H1 (cell line): ENCODE measurements at regions not wholly inside any gene's neighbourhood (a gene's known extent, or its start where the extent isn't known, plus 50 kb on each side); places are given as distances from the start of the nearest gene placed in this dataset.

Experiments used
- CTCF ChIA-PET: fragments of 300-600 bp; sonication (Branson Sonifier 250); formaldehyde crosslinking; loops from one replicate; lab custom pipeline; 2021; ENCODE audit not compliant: partially characterized antibody; lab: Charles Lee
- POLR2A ChIA-PET: fragments of 300-600 bp; sonication (Branson Sonifier 250); formaldehyde crosslinking; loops from one replicate; lab custom pipeline; 2021; ENCODE audit warnings: inconsistent platforms; ENCODE audit not compliant: partially characterized antibody; lab: Charles Lee
- DNase-seq, 2 experiments: peaks; one replicate each; pipeline versions ENCODE4 v3.0.0 to v3.0.0-alpha.2; 2010 to 2022; ENCODE audit warnings: low spot score in 2 of 2, low read depth in 1 of 2, mixed read lengths in 1 of 2
- FAIRE-seq: peaks from 2 replicates; lab custom pipeline; 2011; peaks lifted over from hg19 to GRCh38; lab: Jason Lieb, UNC
- H2AFZ ChIP-seq: 2 replicates; pipeline ENCODE4 v1.8.1; 2012; ENCODE audit warnings: low read length, inconsistent platforms
- H2AK5ac ChIP-seq: 2 replicates; pipeline ENCODE4 v1.6.1; 2013; ENCODE audit warnings: low read depth, low read length
- H2BK120ac ChIP-seq: replicated peaks from 2 replicates; pipeline ENCODE3; 2013; ENCODE audit warnings: low read depth, low read length, inconsistent platforms
- H2BK12ac ChIP-seq: 2 replicates; pipeline ENCODE4 v1.6.1; 2013; ENCODE audit warnings: low read depth, low read length
- H2BK15ac ChIP-seq: 2 replicates; pipeline ENCODE4 v1.6.1; 2013; ENCODE audit warnings: low read length
- H2BK20ac ChIP-seq: 2 replicates; pipeline ENCODE4 v1.6.1; 2013; ENCODE audit warnings: low read length
- H2BK5ac ChIP-seq: 2 replicates; pipeline ENCODE4 v1.6.1; 2013; ENCODE audit warnings: low read depth, low read length
- H3K14ac ChIP-seq: 2 replicates; pipeline ENCODE4 v1.6.1; 2013; ENCODE audit warnings: inconsistent platforms; ENCODE audit not compliant: insufficient read length
- H3K18ac ChIP-seq: 2 replicates; pipeline ENCODE4 v1.6.1; 2013; ENCODE audit warnings: low read length; ENCODE audit errors: extremely low read depth
- H3K23ac ChIP-seq: 2 replicates; pipeline ENCODE4 v1.6.1; 2013; ENCODE audit warnings: inconsistent platforms; ENCODE audit not compliant: insufficient read length
- H3K23me2 ChIP-seq: 2 replicates; pipeline ENCODE4 v1.6.1; 2013; ENCODE audit warnings: low read depth, low read length
- H3K27ac ChIP-seq: 2 replicates; pipeline ENCODE4 v1.6.1; 2011; ENCODE audit warnings: low read depth, low read length, inconsistent platforms
- H3K27me3 ChIP-seq, 4 experiments: replicated peaks in 1 of 4; 1 replicate in 1 of 4; 2 replicates in 3 of 4; pipeline versions ENCODE4 v1.6.1 to v1.8.1; 2011 to 2013; ENCODE audit warnings: low read length in 3 of 4, mild to moderate bottlenecking in 3 of 4, inconsistent platforms in 2 of 4, mixed read lengths in 2 of 4, moderate library complexity in 1 of 4; ENCODE audit not compliant: control insufficient read depth in 3 of 4, insufficient read depth in 3 of 4; ENCODE audit errors: extremely low read depth in 1 of 4
- H3K36me3 ChIP-seq, 4 experiments: 2 replicates each; pipeline versions ENCODE4 v1.6.1 to v1.8.1; 2011 to 2013; ENCODE audit warnings: mild to moderate bottlenecking in 4 of 4, low read length in 3 of 4, moderate library complexity in 2 of 4, control low read depth in 1 of 4, inconsistent platforms in 1 of 4; ENCODE audit not compliant: insufficient read depth in 4 of 4, control insufficient read depth in 2 of 4
- H3K4ac ChIP-seq: replicated peaks from 2 replicates; pipeline ENCODE3; 2013; ENCODE audit warnings: low read length, low read depth, mixed read lengths, inconsistent platforms; ENCODE audit not compliant: insufficient read length
- H3K4me1 ChIP-seq, 4 experiments: replicated peaks in 1 of 4; 1 replicate in 1 of 4; 2 replicates in 3 of 4; pipeline versions ENCODE4 v1.6.1 to v1.8.1; 2011 to 2013; ENCODE audit warnings: low read length in 3 of 4, inconsistent platforms in 2 of 4, mixed read lengths in 1 of 4; ENCODE audit not compliant: insufficient read depth in 4 of 4, control insufficient read depth in 3 of 4
- H3K4me2 ChIP-seq, 2 experiments: 2 replicates each; pipeline versions ENCODE4 v1.6.1 to v1.8.1; 2011 to 2013; ENCODE audit warnings: low read depth in 2 of 2, low read length in 2 of 2, control low read depth in 1 of 2, inconsistent platforms in 1 of 2, mild to moderate bottlenecking in 1 of 2; ENCODE audit not compliant: insufficient read depth in 1 of 2
- H3K4me3 ChIP-seq, 4 experiments: fragments of 200-600, 300-600 bp in 1 of 4; sonication (generic), shearing (Covaris generic), sonication (Bioruptor Twin) in 1 of 4; 2 replicates each; pipeline versions ENCODE4 v1.5.1 to v1.8.1; 2011 to 2016; ENCODE audit warnings: low read length in 4 of 4, low read depth in 3 of 4, control low read depth in 2 of 4, inconsistent platforms in 2 of 4, mild to moderate bottlenecking in 2 of 4, mixed read lengths in 1 of 4, moderate library complexity in 1 of 4; ENCODE audit not compliant: insufficient read depth in 2 of 4; ENCODE audit errors: extremely low read depth in 1 of 4
- H3K56ac ChIP-seq: replicated peaks from 2 replicates; pipeline ENCODE3; 2013; ENCODE audit warnings: low read depth, mild to moderate bottlenecking, mixed read lengths, low read length, inconsistent platforms; ENCODE audit not compliant: insufficient read length
- H3K79me1 ChIP-seq: 2 replicates; pipeline ENCODE4 v1.6.1; 2013; ENCODE audit warnings: low read depth, low read length, control low read depth
- H3K79me2 ChIP-seq, 2 experiments: 2 replicates each; pipeline versions ENCODE4 v1.6.1 to v1.8.1; 2012 to 2013; ENCODE audit warnings: low read length in 2 of 2, mild to moderate bottlenecking in 2 of 2, inconsistent platforms in 1 of 2; ENCODE audit not compliant: insufficient read depth in 2 of 2, control insufficient read depth in 1 of 2
- H3K9ac ChIP-seq, 4 experiments: replicated peaks in 1 of 4; 1 replicate in 1 of 4; 2 replicates in 3 of 4; pipeline versions ENCODE4 v1.6.1 to v1.8.1; 2011 to 2013; ENCODE audit warnings: low read depth in 3 of 4, low read length in 3 of 4, control low read depth in 2 of 4, mild to moderate bottlenecking in 2 of 4, moderate library complexity in 2 of 4, inconsistent platforms in 1 of 4; ENCODE audit errors: extremely low read depth in 1 of 4
- H3K9me3 ChIP-seq, 2 experiments: 2 replicates each; pipeline versions ENCODE4 v1.6.1 to v1.8.1; 2012 to 2013; ENCODE audit warnings: mild to moderate bottlenecking in 2 of 2, moderate library complexity in 2 of 2, control low read depth in 1 of 2, inconsistent platforms in 1 of 2, low read depth in 1 of 2, low read length in 1 of 2, mixed read lengths in 1 of 2; ENCODE audit not compliant: insufficient read depth in 2 of 2
- H4K20me1 ChIP-seq, 2 experiments: replicated peaks in 1 of 2; 2 replicates each; pipeline versions ENCODE3 to v1.8.1; 2011 to 2013; ENCODE audit warnings: inconsistent platforms in 2 of 2, low read length in 2 of 2, mild to moderate bottlenecking in 1 of 2; ENCODE audit not compliant: insufficient read depth in 2 of 2, control insufficient read depth in 1 of 2
- H4K5ac ChIP-seq: 2 replicates; pipeline ENCODE4 v1.6.1; 2013; ENCODE audit warnings: low read length, low read depth, mixed read lengths, inconsistent platforms; ENCODE audit not compliant: insufficient read length
- H4K8ac ChIP-seq: 2 replicates; pipeline ENCODE4 v1.8.0; 2013; ENCODE audit warnings: mild to moderate bottlenecking, moderate library complexity, low read length, inconsistent platforms; ENCODE audit not compliant: insufficient read depth; ENCODE audit errors: extremely low read depth
- H4K91ac ChIP-seq: replicated peaks from 2 replicates; pipeline ENCODE3; 2013; ENCODE audit warnings: low read length, mixed read lengths, inconsistent platforms; ENCODE audit not compliant: insufficient read length
- BCL11A ChIP-seq, 2 experiments: IDR thresholded peaks; one replicate each; pipeline ENCODE4 v1.6.1; 2011; ENCODE audit warnings: low read depth in 2 of 2, low read length in 2 of 2, mild to moderate bottlenecking in 2 of 2
- BRCA1 ChIP-seq: IDR thresholded peaks from 2 replicates; pipeline ENCODE4 v1.6.1; 2012; ENCODE audit warnings: low read depth, low read length, improper control_type of control experiment
- CBX8 ChIP-seq: fragments of 300-800, 300-1000 bp; sonication (generic); IDR thresholded peaks from 2 replicates; pipeline ENCODE4 v1.7.1; 2016; ENCODE audit warnings: low read depth, low read length, borderline replicate concordance
- CHD1 ChIP-seq: IDR thresholded peaks from 2 replicates; pipeline ENCODE4 v1.6.1; 2012; ENCODE audit warnings: low read depth, low read length, improper control_type of control experiment
- CTBP2 ChIP-seq: IDR thresholded peaks from 2 replicates; pipeline ENCODE4 v1.7.0; 2011; ENCODE audit warnings: borderline replicate concordance, mild to moderate bottlenecking, moderate library complexity, mixed read lengths, low read length; ENCODE audit not compliant: insufficient read depth, insufficient read length
- KDM4A ChIP-seq: IDR thresholded peaks from one replicate; pipeline ENCODE4 v1.7.1; 2012; ENCODE audit warnings: low read depth, mild to moderate bottlenecking, moderate library complexity, low read length, inconsistent platforms; ENCODE audit not compliant: severe bottlenecking
- KDM5A ChIP-seq: fragments of 200-600 bp; IDR thresholded peaks from 2 replicates; pipeline ENCODE4 v1.7.1; 2012; ENCODE audit warnings: mild to moderate bottlenecking, low read length, inconsistent platforms, mixed read lengths
- RNF2 ChIP-seq: fragments of 200-900, 300-1000 bp; sonication (generic); IDR thresholded peaks from 2 replicates; pipeline ENCODE4 v1.7.1; 2016; ENCODE audit warnings: borderline replicate concordance, low read depth, mild to moderate bottlenecking, antibody characterized with exemption, low read length; ENCODE audit not compliant: poor library complexity, severe bottlenecking; ENCODE audit errors: missing control alignments
- SIRT6 ChIP-seq: IDR thresholded peaks from one replicate; pipeline ENCODE4 v1.7.1; 2012; ENCODE audit warnings: low read length, inconsistent platforms
- TAF1 ChIP-seq: IDR thresholded peaks from 2 replicates; pipeline ENCODE4 v1.6.1; 2011; ENCODE audit warnings: mild to moderate bottlenecking, low read depth, low read length
- WGBS, 2 experiments: shearing (Covaris generic) in 1 of 2; methylation state at CpG; one replicate each; pipeline versions ENCODE4 v1.1.6 to v1.1.7; 2013 to 2015; ENCODE audit warnings: low lambda C conversion rate in 2 of 2, mixed read lengths in 2 of 2, inconsistent platforms in 1 of 2, low coverage in 1 of 2, missing lambda C conversion rate in 1 of 2; ENCODE audit not compliant: insufficient replicate concordance in 2 of 2, insufficient coverage in 1 of 2, insufficient read length in 1 of 2; ENCODE audit errors: extremely low coverage in 1 of 2, missing lambda C conversion rate in 1 of 2; 5-methylcytosine and 5-hydroxymethylcytosine counted together

- ChIA-PET POLR2A (no interaction called here), CTCF (no interaction called here)
- Histone ChIP-seq H2AFZ (no peak overlapping the region), H3K36me3 (no peaks in the 10 kb centered on the region), H3K4me3 (no peak overlapping the region), H3K23me2 (no peaks in the 10 kb centered on the region), H2BK20ac (no peak overlapping the region), H4K91ac (no peak overlapping the region), H2BK5ac (no peak overlapping the region), H3K14ac (no peak overlapping the region), H2BK12ac (no peak overlapping the region), H3K27me3 (no peaks in the 10 kb centered on the region), H3K27ac (no peak overlapping the region), H3K4me1 (no peaks in the 10 kb centered on the region), H2BK15ac (no peak overlapping the region), H2BK120ac (no peak overlapping the region), H3K9ac (no peak overlapping the region), H3K18ac (no peak overlapping the region), H4K20me1 (no peaks in the 10 kb centered on the region), H4K5ac (no peak overlapping the region), H3K79me1 (no peaks in the 10 kb centered on the region), H4K8ac (no peak overlapping the region), H3K79me2 (no peaks in the 10 kb centered on the region), H3K23ac (no peak overlapping the region), H3K4me2 (no peak overlapping the region), H2AK5ac (no peak overlapping the region), H3K4ac (no peak overlapping the region), H3K56ac (no peak overlapping the region), H3K9me3 (no peaks in the 10 kb centered on the region)
- 70% methylated on average over 4 of the region's 4 CpGs; no CpG with 5 or more reads in 1 of the 2 experiments for WGBS, 2 experiments
- FAIRE-seq (no peak), DNase-seq (no peak)
- TF ChIP-seq KDM5A (no peak), RNF2 (no peak), KDM4A (no peak), SIRT6 (no peak), CBX8 (no peak), TAF1 (no peak), CTBP2 (no peak), CHD1 (no peak), BRCA1 (no peak), BCL11A (IDR thresholded peaks at IDR 0.05; ENCODE audit: low read depth in 2 of 2, low read length in 2 of 2) (no peak)
Measured at GRCh38 chr21:27154451-27155129, 187.7 kb upstream of the ADAMTS5 start.
